HCT116 (cell line): ENCODE measurements at regions not wholly inside any gene's neighbourhood (a gene's known extent, or its start where the extent isn't known, plus 50 kb on each side); places are given as distances from the start of the nearest gene placed in this dataset.

ENCODE experiments used
- ATF3 ChIP-seq: IDR thresholded peaks from 2 replicates; pipeline ENCODE4 v1.6.1; 2012
- CBX3 ChIP-seq: IDR thresholded peaks from 2 replicates; pipeline ENCODE4 v1.6.1; 2012; ENCODE audit warnings: low read depth
- CEBPB ChIP-seq: IDR thresholded peaks from 2 replicates; pipeline ENCODE4 v1.6.1; 2012; ENCODE audit warnings: low read depth
- CTCF ChIP-seq, 3 experiments: fragments of 200-600 bp in 1 of 3; sonication (generic) in 1 of 3; IDR thresholded peaks in 2 of 3; conservative IDR thresholded peaks in 1 of 3; 2 replicates each; pipeline ENCODE4 v1.5.1; 2012 to 2017; ENCODE audit warnings: low read depth in 2 of 3, low read length in 2 of 3, antibody characterized with exemption in 1 of 3, borderline replicate concordance in 1 of 3, control low read depth in 1 of 3, mild to moderate bottlenecking in 1 of 3, mixed read lengths in 1 of 3, mixed run types in 1 of 3, moderate library complexity in 1 of 3; ENCODE audit not compliant: insufficient read depth in 1 of 3
- EZH2 ChIP-seq: fragments of 200-600 bp; sonication (generic); IDR thresholded peaks from 2 replicates; pipeline ENCODE4 v1.6.1; 2017; ENCODE audit warnings: antibody characterized with exemption, mixed run types
- EZH2phosphoT487 ChIP-seq: fragments of 200-600 bp; IDR thresholded peaks from 2 replicates; pipeline ENCODE4 v1.6.1; 2018; ENCODE audit warnings: antibody characterized with exemption, borderline replicate concordance
- FOSL1 ChIP-seq: IDR thresholded peaks from 2 replicates; pipeline ENCODE4 v1.6.1; 2012; ENCODE audit warnings: low read depth
- JUND ChIP-seq: IDR thresholded peaks from 2 replicates; pipeline ENCODE4 v1.6.1; 2012
- POLR2A ChIP-seq: IDR thresholded peaks from 2 replicates; pipeline ENCODE4 v1.7.0; 2011; ENCODE audit warnings: borderline replicate concordance; ENCODE audit not compliant: insufficient read depth, insufficient read length; ENCODE audit errors: extremely low read depth
- POLR2AphosphoS5 ChIP-seq: IDR thresholded peaks from 2 replicates; pipeline ENCODE4 v1.6.1; 2011; ENCODE audit warnings: mild to moderate bottlenecking, low read depth, low read length, moderate library complexity
- REST ChIP-seq: IDR thresholded peaks from 2 replicates; pipeline ENCODE4 v1.6.1; 2012; ENCODE audit warnings: low read depth
- SIN3A ChIP-seq: IDR thresholded peaks from 2 replicates; pipeline ENCODE4 v1.6.1; 2012; ENCODE audit warnings: low read depth
- TF ChIP-seq, protein P1 (sequence below): IDR thresholded peaks from 2 replicates; pipeline ENCODE4 v1.6.1; 2011; ENCODE audit warnings: mild to moderate bottlenecking, low read length, moderate library complexity; ENCODE audit not compliant: insufficient replicate concordance; ENCODE audit errors: extremely low read depth

GRCh38 chr1:112316254-112316913, 79.6 kb upstream of the CTTNBP2NL start:
- TF ChIP-seq POLR2AphosphoS5 = no peak
- no peak for TF ChIP-seq EZH2
- TF ChIP-seq CEBPB = no peak
- TF ChIP-seq CTCF (IDR thresholded peaks at IDR 0.05 in 2 of 3, conservative IDR thresholded peaks at IDR 0.05 in 1 of 3; ENCODE audit: borderline replicate concordance in 1 of 3, insufficient read depth in 1 of 3, low read depth in 2 of 3, low read length in 2 of 3) = no peak
- no peak for TF ChIP-seq JUND
- no peak for TF ChIP-seq POLR2A
- TF ChIP-seq REST = no peak
- TF ChIP-seq, protein P1, sequence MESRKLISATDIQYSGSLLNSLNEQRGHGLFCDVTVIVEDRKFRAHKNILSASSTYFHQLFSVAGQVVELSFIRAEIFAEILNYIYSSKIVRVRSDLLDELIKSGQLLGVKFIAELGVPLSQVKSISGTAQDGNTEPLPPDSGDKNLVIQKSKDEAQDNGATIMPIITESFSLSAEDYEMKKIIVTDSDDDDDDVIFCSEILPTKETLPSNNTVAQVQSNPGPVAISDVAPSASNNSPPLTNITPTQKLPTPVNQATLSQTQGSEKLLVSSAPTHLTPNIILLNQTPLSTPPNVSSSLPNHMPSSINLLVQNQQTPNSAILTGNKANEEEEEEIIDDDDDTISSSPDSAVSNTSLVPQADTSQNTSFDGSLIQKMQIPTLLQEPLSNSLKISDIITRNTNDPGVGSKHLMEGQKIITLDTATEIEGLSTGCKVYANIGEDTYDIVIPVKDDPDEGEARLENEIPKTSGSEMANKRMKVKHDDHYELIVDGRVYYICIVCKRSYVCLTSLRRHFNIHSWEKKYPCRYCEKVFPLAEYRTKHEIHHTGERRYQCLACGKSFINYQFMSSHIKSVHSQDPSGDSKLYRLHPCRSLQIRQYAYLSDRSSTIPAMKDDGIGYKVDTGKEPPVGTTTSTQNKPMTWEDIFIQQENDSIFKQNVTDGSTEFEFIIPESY = no peak
- no peak for TF ChIP-seq ATF3
- TF ChIP-seq EZH2phosphoT487 = no peak
- no peak for TF ChIP-seq FOSL1
- no peak for TF ChIP-seq CBX3
- TF ChIP-seq SIN3A = no peak
